ENCODE measurements at regions not wholly inside any gene's neighbourhood (a gene's known extent, or its start where the extent isn't known, plus 50 kb on each side); places are given as distances from the start of the nearest gene placed in this dataset.
A peak's percentile ranks its signal among the peaks of the same experiment; 100 is the strongest.

GRCh38 chr18:78240627-78241252 lies 738.9 kb upstream of the SALL3 start:
- Histone ChIP-seq H3K4me1 (ENCODE audit: low read depth) (no peaks in the 10 kb centered on the region), H3K4me3 (no peak overlapping the region), H3K9me3 (peaks cover 14% of the 10 kb centered on the region), H3K36me3 (ENCODE audit: low read depth) (no peaks in the 10 kb centered on the region)
- intact Hi-C loops (cut with DNase I, micrococcal nuclease) = no loop called here
- ATAC-seq (no peak), DNase-seq (no peak)
- TF ChIP-seq CTCF (IDR thresholded peaks at IDR 0.05) = no peak

- H3K9me3 ChIP-seq = peaks cover 14% of the 10 kb centered on the region
- TF ChIP-seq CTCF (IDR thresholded peaks at IDR 0.05) = no peak
- ATAC-seq (no peak), DNase-seq (no peak)
- H3K4me1 ChIP-seq (ENCODE audit: low read depth) = no peaks in the 10 kb centered on the region
- H3K36me3 ChIP-seq (ENCODE audit: low read depth) = no peaks in the 10 kb centered on the region
- intact Hi-C loops (cut with DNase I, micrococcal nuclease) = no loop called here
- H3K4me3 ChIP-seq = no peak overlapping the region
These were observed 737.9 kb upstream of the SALL3 start for GRCh38 chr18:78241535-78242253.

- intact Hi-C loops (cut with DNase I, micrococcal nuclease) = no loop called here
These were observed 737.4 kb upstream of the SALL3 start for GRCh38 chr18:78242254-78242643.

GRCh38 chr18:78242806-78243205 lies 736.8 kb upstream of the SALL3 start:
- DNase-seq = no peak
- H3K9me3 ChIP-seq = peaks cover 11% of the 10 kb centered on the region
- no peak for TF ChIP-seq CTCF (IDR thresholded peaks at IDR 0.05)
- H3K4me3 ChIP-seq = no peak overlapping the region
- no peaks in the 10 kb centered on the region for H3K4me1 ChIP-seq (ENCODE audit: low read depth)
- ATAC-seq = no peak
- intact Hi-C loops (cut with DNase I, micrococcal nuclease) = no loop called here
- no peaks in the 10 kb centered on the region for H3K36me3 ChIP-seq (ENCODE audit: low read depth)

More at GRCh38 chr18:78242254-78242643, 737.4 kb upstream of the SALL3 start:
- H3K9me3 ChIP-seq = peaks cover 14% of the 10 kb centered on the region
- no peaks in the 10 kb centered on the region for H3K36me3 ChIP-seq (ENCODE audit: low read depth)
- no peak overlapping the region for H3K4me3 ChIP-seq
- TF ChIP-seq CTCF (IDR thresholded peaks at IDR 0.05) = no peak
- DNase-seq (peak in 1 of 3 donors; percentile 31), ATAC-seq (no peak)
- no peaks in the 10 kb centered on the region for H3K4me1 ChIP-seq (ENCODE audit: low read depth)

GRCh38 chr18:78244779-78245178 lies 734.8 kb upstream of the SALL3 start:
- TF ChIP-seq CTCF (IDR thresholded peaks at IDR 0.05) = no peak
- H3K4me1 ChIP-seq (ENCODE audit: low read depth) = no peaks in the 10 kb centered on the region
- H3K36me3 ChIP-seq (ENCODE audit: low read depth) = no peaks in the 10 kb centered on the region
- H3K4me3 ChIP-seq = no peak overlapping the region
- DNase-seq (no peak), ATAC-seq (no peak)
- intact Hi-C loops (cut with DNase I, micrococcal nuclease) = no loop called here
- no peaks in the 10 kb centered on the region for H3K9me3 ChIP-seq
